Stimulated activated naive CD4-positive, alpha-beta T cell treated with Interleukin-2 at 50 U/mL for 16 hours (primary cell): ENCODE measurements at regions not wholly inside any gene's neighbourhood (a gene's known extent, or its start where the extent isn't known, plus 50 kb on each side); places are given as distances from the start of the nearest gene placed in this dataset.

Experiments used
- DNase-seq: peaks from one replicate; lab custom pipeline; 2025; lab: John Stamatoyannopoulos, UW

- DNase-seq = no peak
These were observed 135.9 kb upstream of the KIRREL3 start for GRCh38 chr11:127136438-127136837.

- DNase-seq = no peak
These were observed 134.7 kb upstream of the KIRREL3 start for GRCh38 chr11:127135256-127135655.

- DNase-seq = no peak
These were observed 132.5 kb upstream of the KIRREL3 start for GRCh38 chr11:127133061-127133460.

- DNase-seq = no peak
These were observed 129.8 kb upstream of the KIRREL3 start for GRCh38 chr11:127130321-127130720.

- DNase-seq = no peak
These were observed 126.4 kb upstream of the KIRREL3 start for GRCh38 chr11:127126986-127127385.

- DNase-seq = no peak
These were observed 118.8 kb upstream of the KIRREL3 start for GRCh38 chr11:127119356-127119755.

GRCh38 chr11:127118811-127119210 is 118.2 kb upstream of the KIRREL3 start:
- no peak for DNase-seq

GRCh38 chr11:127117231-127117739 is 116.7 kb upstream of the KIRREL3 start:
- DNase-seq = no peak

- no peak for DNase-seq
These were observed 115.3 kb upstream of the KIRREL3 start for GRCh38 chr11:127115844-127116243.

- DNase-seq = no peak
These were observed 113.5 kb upstream of the KIRREL3 start for GRCh38 chr11:127114035-127114434.

GRCh38 chr11:127110542-127110941 is 110.0 kb upstream of the KIRREL3 start:
- no peak for DNase-seq

- no peak for DNase-seq
These were observed 109.4 kb upstream of the KIRREL3 start for GRCh38 chr11:127109796-127110480.

- no peak for DNase-seq
These were observed 108.3 kb upstream of the KIRREL3 start for GRCh38 chr11:127108838-127109237.

GRCh38 chr11:127106938-127107337 is 106.4 kb upstream of the KIRREL3 start:
- no peak for DNase-seq

GRCh38 chr11:127105593-127106541 is 105.3 kb upstream of the KIRREL3 start:
- no peak for DNase-seq

GRCh38 chr11:127103586-127104388 is 103.2 kb upstream of the KIRREL3 start:
- no peak for DNase-seq

GRCh38 chr11:127098684-127099083 is 98.1 kb upstream of the KIRREL3 start:
- DNase-seq = no peak

- no peak for DNase-seq
These were observed 80.2 kb upstream of the KIRREL3 start for GRCh38 chr11:127080735-127081134.

GRCh38 chr11:127075758-127076157 is 75.2 kb upstream of the KIRREL3 start:
- DNase-seq = no peak

- DNase-seq = no peak
These were observed 73.7 kb upstream of the KIRREL3 start for GRCh38 chr11:127074151-127074761.

GRCh38 chr11:127073621-127074020 is 73.1 kb upstream of the KIRREL3 start:
- DNase-seq = no peak

- DNase-seq = no peak
These were observed 71.0 kb upstream of the KIRREL3 start for GRCh38 chr11:127071606-127072005.
